K562 (cell line): ENCODE measurements at regions not wholly inside any gene's neighbourhood (a gene's known extent, or its start where the extent isn't known, plus 50 kb on each side); places are given as distances from the start of the nearest gene placed in this dataset.

Source experiments
- ATAC-seq: fragments of 200-7000 bp; cut with Tn5 transposase; 3 replicates; pipeline ENCODE4 v1.9.1; 2020; ENCODE audit warnings: moderate library complexity
- BruUV-seq: library from RNA; stranded (reverse); fragments of 400-500 nt; replicated peaks from 2 replicates; lab custom pipeline; 2021; lab: Mats Ljungman, UMichigan
- CTCF ChIA-PET: fragments of 300-600 bp; formaldehyde crosslinking; extraction: SDS; loops from one replicate; lab custom pipeline; 2021; ENCODE audit warnings: low intra/inter-chr PET ratio; lab: Yijun Ruan, JAX
- POLR2A ChIA-PET: fragments of 300-600, 350-650 bp; sonication (Branson Sonifier 250); formaldehyde crosslinking; extraction: SDS; loops from one replicate; lab custom pipeline; 2021; ENCODE audit warnings: antibody characterized with exemption, inconsistent platforms; lab: Yijun Ruan, JAX
- DNase-seq, 4 experiments: peaks; one replicate each; pipeline versions ENCODE4 v3.0.0 to v3.0.0-alpha.2; 2011 to 2018; ENCODE audit warnings: low spot score in 3 of 4, mixed read lengths in 3 of 4; ENCODE audit errors: extremely low read depth in 1 of 4
- FAIRE-seq: peaks from 2 replicates; lab custom pipeline; 2011; peaks lifted over from hg19 to GRCh38; lab: Jason Lieb, UNC
- H2AFZ ChIP-seq: 2 replicates; pipeline ENCODE4 v1.6.0; 2011; ENCODE audit warnings: low read depth, low read length, control low read depth, inconsistent platforms
- H3K27ac ChIP-seq: fragments of 200-600 bp; 3 replicates; pipeline ENCODE4 v1.8.0; 2011; ENCODE audit warnings: low read depth, mild to moderate bottlenecking, control low read depth, inconsistent platforms, low read length, moderate library complexity, mixed read lengths; ENCODE audit errors: extremely low read depth
- H3K27me3 ChIP-seq, 2 experiments: fragments of 300-600 bp in 1 of 2; 2 replicates in 1 of 2; 3 replicates in 1 of 2; pipeline versions ENCODE4 v1.6.0 to v1.8.0; 2011; ENCODE audit warnings: inconsistent platforms in 2 of 2, low read length in 2 of 2, mild to moderate bottlenecking in 1 of 2, mixed read lengths in 1 of 2, moderate library complexity in 1 of 2; ENCODE audit not compliant: control insufficient read depth in 2 of 2, insufficient read depth in 2 of 2
- H3K36me3 ChIP-seq: fragments of 300-600 bp; 3 replicates; pipeline ENCODE4 v1.8.0; 2011; ENCODE audit warnings: mild to moderate bottlenecking, low read length, inconsistent platforms; ENCODE audit not compliant: control insufficient read depth, insufficient read depth
- H3K4me1 ChIP-seq, 2 experiments: fragments of 200-600 bp in 1 of 2; replicated peaks in 1 of 2; 2 replicates in 1 of 2; 3 replicates in 1 of 2; pipeline versions ENCODE4 v1.5.1 to v1.8.0; 2011; ENCODE audit warnings: inconsistent platforms in 2 of 2, low read length in 2 of 2, mild to moderate bottlenecking in 1 of 2, mixed read lengths in 1 of 2, moderate library complexity in 1 of 2; ENCODE audit not compliant: control insufficient read depth in 2 of 2, insufficient read depth in 2 of 2
- H3K4me2 ChIP-seq: 2 replicates; pipeline ENCODE4 v1.6.1; 2011; ENCODE audit warnings: low read length, control low read depth, inconsistent platforms, mixed read lengths; ENCODE audit not compliant: insufficient read depth
- H3K4me3 ChIP-seq: fragments of 200-600 bp; sonication (generic), shearing (Covaris generic); 2 replicates; pipeline ENCODE4 v1.5.1; 2016; ENCODE audit warnings: control low read depth, inconsistent platforms
- H3K79me2 ChIP-seq: fragments of 200-600 bp; 3 replicates; pipeline ENCODE4 v1.8.0; 2011; ENCODE audit warnings: low read length, inconsistent platforms; ENCODE audit not compliant: control insufficient read depth, insufficient read depth
- H3K9ac ChIP-seq, 2 experiments: 2 replicates each; pipeline versions ENCODE4 v1.6.0 to v1.6.1; 2011; ENCODE audit warnings: low read depth in 2 of 2, low read length in 2 of 2, control low read depth in 1 of 2, inconsistent platforms in 1 of 2, mild to moderate bottlenecking in 1 of 2, mixed read lengths in 1 of 2; ENCODE audit not compliant: insufficient read depth in 1 of 2
- H3K9me1 ChIP-seq: one replicate; pipeline ENCODE4 v1.6.0; 2011; ENCODE audit warnings: inconsistent platforms, mild to moderate bottlenecking, low read length, moderate library complexity; ENCODE audit not compliant: control insufficient read depth, insufficient read depth
- H3K9me3 ChIP-seq: replicated peaks from 2 replicates; pipeline ENCODE4 v1.5.1; 2011; ENCODE audit warnings: low read depth, low read length, inconsistent platforms; ENCODE audit not compliant: control insufficient read depth, insufficient read depth
- H4K20me1 ChIP-seq: replicated peaks from 2 replicates; pipeline ENCODE4 v1.6.1; 2011; ENCODE audit warnings: low read length, inconsistent platforms, mixed read lengths; ENCODE audit not compliant: control insufficient read depth, insufficient read depth
- ARID4B ChIP-seq: sonication (generic); formaldehyde crosslinking; IDR thresholded peaks from 2 replicates; pipeline ENCODE4 v1.8.0; 2022; ENCODE audit warnings: mild to moderate bottlenecking, missing genetic modification reagents
- CBFA2T2 ChIP-seq: fragments of 450-650 bp; conservative IDR thresholded peaks from 2 replicates; pipeline ENCODE4 v1.6.1; 2017; ENCODE audit warnings: mild to moderate bottlenecking
- MCM5 ChIP-seq: fragments of 450-650 bp; IDR thresholded peaks from 2 replicates; pipeline ENCODE4 v1.6.1; 2016; ENCODE audit warnings: low read depth
- PTTG1 ChIP-seq: fragments of 450-650 bp; IDR thresholded peaks from 2 replicates; pipeline ENCODE4 v1.6.1; 2016; ENCODE audit warnings: low read depth, mild to moderate bottlenecking, missing genetic modification characterization, missing compliant biosample characterization
- TEAD2 ChIP-seq: fragments of 450-650 bp; IDR thresholded peaks from 2 replicates; pipeline ENCODE4 v1.6.1; 2016; ENCODE audit warnings: missing genetic modification characterization, control low read depth, missing compliant biosample characterization
- WGBS: fragments of 100-300 bp; shearing (Covaris generic); methylation state at CpG from one replicate; pipeline ENCODE4 v1.1.6; 2016; ENCODE audit warnings: low coverage, mixed read lengths; ENCODE audit not compliant: insufficient coverage; ENCODE audit errors: missing lambda C conversion rate; 5-methylcytosine and 5-hydroxymethylcytosine counted together
- in situ Hi-C: fragments of 300-500 bp; cut with MboI; formaldehyde crosslinking; loops from 4 replicates; pipeline ENCODE4 v1.15.0; 2018; ENCODE audit warnings: inconsistent platforms, mixed read lengths
- intact Hi-C: fragments of 100-400 bp; cut with micrococcal nuclease; formaldehyde crosslinking; loops from 2 replicates; pipeline ENCODE4 v1.14.2; 2022
- TF ChIP-seq, protein P1 (sequence below): fragments of 450-650 bp; formaldehyde crosslinking; IDR thresholded peaks from 2 replicates; pipeline ENCODE4 v1.4.0; 2022; ENCODE audit warnings: missing genetic modification characterization

GRCh38 chr7:69440976-69441375 lies 157.3 kb upstream of the AUTS2 start:
- H3K36me3 ChIP-seq = no peaks in the 10 kb centered on the region
- CTCF ChIA-PET = no interaction called here
- no peak overlapping the region for H2AFZ ChIP-seq
- no peaks in the 10 kb centered on the region for H3K4me1 ChIP-seq
- intact Hi-C loops (no loop called here), in situ Hi-C loops (no loop called here)
- H4K20me1 ChIP-seq = no peaks in the 10 kb centered on the region
- H3K79me2 ChIP-seq = no peaks in the 10 kb centered on the region
- no peak overlapping the region for H3K4me2 ChIP-seq
- no peak overlapping the region for H3K4me3 ChIP-seq
- no peak for TF ChIP-seq MCM5
- TF ChIP-seq, protein P1, sequence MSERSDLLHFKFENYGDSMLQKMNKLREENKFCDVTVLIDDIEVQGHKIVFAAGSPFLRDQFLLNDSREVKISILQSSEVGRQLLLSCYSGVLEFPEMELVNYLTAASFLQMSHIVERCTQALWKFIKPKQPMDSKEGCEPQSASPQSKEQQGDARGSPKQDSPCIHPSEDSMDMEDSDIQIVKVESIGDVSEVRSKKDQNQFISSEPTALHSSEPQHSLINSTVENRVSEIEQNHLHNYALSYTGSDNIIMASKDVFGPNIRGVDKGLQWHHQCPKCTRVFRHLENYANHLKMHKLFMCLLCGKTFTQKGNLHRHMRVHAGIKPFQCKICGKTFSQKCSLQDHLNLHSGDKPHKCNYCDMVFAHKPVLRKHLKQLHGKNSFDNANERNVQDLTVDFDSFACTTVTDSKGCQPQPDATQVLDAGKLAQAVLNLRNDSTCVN (CRISPR knock-in tag) = no peak
- TF ChIP-seq ARID4B = no peak
- no peak for TF ChIP-seq TEAD2 (tag)
- no peak for TF ChIP-seq CBFA2T2
- TF ChIP-seq PTTG1 = no peak
- no peak for ATAC-seq
- H3K27me3 ChIP-seq = peaks cover 0 to 3% of the 10 kb centered on the region in 2 experiments; a peak in 1 of 5 replicates
- POLR2A ChIA-PET = no interaction called here
- 0% methylated on average over 2 of the region's 2 CpGs for WGBS
- no peak overlapping the region for H3K27ac ChIP-seq
- DNase-seq = no peak
- no peak for FAIRE-seq
- BruUV-seq = no TSS peak
- no peaks in the 10 kb centered on the region for H3K9me3 ChIP-seq
- H3K9me1 ChIP-seq = no peaks in the 10 kb centered on the region
- H3K9ac ChIP-seq = no peak overlapping the region
